PC-9 (cell line): ENCODE measurements at regions not wholly inside any gene's neighbourhood (a gene's known extent, or its start where the extent isn't known, plus 50 kb on each side); places are given as distances from the start of the nearest gene placed in this dataset.

Experiments used
- EZH2 ChIP-seq: fragments of 200-600 bp; sonication (generic); IDR thresholded peaks from 2 replicates; pipeline ENCODE4 v1.8.0; 2017; ENCODE audit warnings: antibody characterized with exemption, low read depth
- TF ChIP-seq, protein P1 (sequence below): fragments of 200-600 bp; sonication (generic); conservative IDR thresholded peaks from 2 replicates; pipeline ENCODE4 v1.6.1; 2017; ENCODE audit warnings: mixed run types, antibody characterized with exemption, mild to moderate bottlenecking, moderate library complexity

DNA sequence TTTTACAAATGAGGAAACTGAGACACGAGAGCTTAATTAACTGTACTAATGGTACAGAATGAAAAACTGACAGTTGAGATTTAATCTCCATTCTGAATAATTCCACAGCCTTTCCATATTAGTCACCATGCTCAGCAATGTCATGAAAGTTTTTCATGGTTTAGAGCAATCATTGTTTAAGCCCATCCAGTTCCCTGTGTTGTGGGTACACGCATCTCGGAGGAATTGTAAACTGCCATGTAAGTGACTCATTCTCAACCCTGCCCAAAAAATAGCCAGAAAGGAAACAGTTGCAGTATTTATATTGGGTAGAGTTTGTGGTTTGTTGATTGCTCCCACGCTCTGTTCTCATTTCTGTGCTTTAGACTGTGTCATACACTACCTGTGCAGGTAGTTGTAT, 1790.8 kb downstream of the LRRC4C start:
- TF ChIP-seq, protein P1, sequence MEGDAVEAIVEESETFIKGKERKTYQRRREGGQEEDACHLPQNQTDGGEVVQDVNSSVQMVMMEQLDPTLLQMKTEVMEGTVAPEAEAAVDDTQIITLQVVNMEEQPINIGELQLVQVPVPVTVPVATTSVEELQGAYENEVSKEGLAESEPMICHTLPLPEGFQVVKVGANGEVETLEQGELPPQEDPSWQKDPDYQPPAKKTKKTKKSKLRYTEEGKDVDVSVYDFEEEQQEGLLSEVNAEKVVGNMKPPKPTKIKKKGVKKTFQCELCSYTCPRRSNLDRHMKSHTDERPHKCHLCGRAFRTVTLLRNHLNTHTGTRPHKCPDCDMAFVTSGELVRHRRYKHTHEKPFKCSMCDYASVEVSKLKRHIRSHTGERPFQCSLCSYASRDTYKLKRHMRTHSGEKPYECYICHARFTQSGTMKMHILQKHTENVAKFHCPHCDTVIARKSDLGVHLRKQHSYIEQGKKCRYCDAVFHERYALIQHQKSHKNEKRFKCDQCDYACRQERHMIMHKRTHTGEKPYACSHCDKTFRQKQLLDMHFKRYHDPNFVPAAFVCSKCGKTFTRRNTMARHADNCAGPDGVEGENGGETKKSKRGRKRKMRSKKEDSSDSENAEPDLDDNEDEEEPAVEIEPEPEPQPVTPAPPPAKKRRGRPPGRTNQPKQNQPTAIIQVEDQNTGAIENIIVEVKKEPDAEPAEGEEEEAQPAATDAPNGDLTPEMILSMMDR, result no peak
- no peak for TF ChIP-seq EZH2
